ENCODE measurements at regions not wholly inside any gene's neighbourhood (a gene's known extent, or its start where the extent isn't known, plus 50 kb on each side); places are given as distances from the start of the nearest gene placed in this dataset.
"Not testable (repeated sequence)": the region's sequence is repeated elsewhere in the genome, so short reads cannot be mapped to it uniquely, and the experiment has no call there.

DNA sequence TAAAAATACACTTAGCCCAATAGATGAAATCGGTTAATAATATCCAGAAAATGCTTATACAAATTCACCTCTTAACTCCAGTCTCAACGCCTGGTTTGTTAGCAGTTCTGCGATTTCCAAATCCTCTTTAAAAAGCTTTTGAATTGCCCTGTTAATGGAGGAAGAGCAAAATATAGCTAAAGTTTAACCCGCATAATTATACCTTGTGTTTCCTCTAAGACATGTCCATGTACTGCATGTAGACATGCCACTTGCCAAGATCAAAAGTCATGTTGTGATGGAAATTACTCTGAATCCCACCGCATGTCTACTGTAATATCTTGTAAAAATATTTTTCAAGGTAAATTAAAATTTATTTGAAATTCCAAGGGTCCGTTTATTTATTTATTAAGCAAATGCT lies 291.2 kb upstream of the LRP1B start:
- no peak overlapping the region for H3K23ac ChIP-seq (ENCODE audit: low read length)
- H3K18ac ChIP-seq (ENCODE audit: low read length) = no peak overlapping the region
- no peak overlapping the region for H2BK12ac ChIP-seq (ENCODE audit: low read length)
- no peak overlapping the region for H3K14ac ChIP-seq (ENCODE audit: low read length)
- H3K27ac ChIP-seq (ENCODE audit: low read depth, low read length) = no peak overlapping the region
- H3K36me3 ChIP-seq (ENCODE audit: control insufficient read depth in 1 of 2, insufficient read depth in 2 of 2, low read length in 2 of 2) = no peaks in the 10 kb centered on the region
- H3K9me3 ChIP-seq (ENCODE audit: insufficient read depth, low read depth, low read length) = no peaks in the 10 kb centered on the region
- no CpG with 5 or more reads among the region's 6 CpGs for WGBS (ENCODE audit: extremely low coverage, insufficient coverage, insufficient read length)
- H3K27me3 ChIP-seq (ENCODE audit: insufficient read depth, low read length) = no peaks in the 10 kb centered on the region
- H2AK5ac ChIP-seq (ENCODE audit: low read length) = no peak overlapping the region
- DNase-seq = no peak
- H3K4me3 ChIP-seq (ENCODE audit: low read depth, low read length) = no peak overlapping the region
- no peaks in the 10 kb centered on the region for H3K79me2 ChIP-seq (ENCODE audit: control insufficient read depth, insufficient read depth, low read length, poor library complexity)
- no peaks in the 10 kb centered on the region for H3K79me1 ChIP-seq (ENCODE audit: low read length)
- no peak overlapping the region for H3K4ac ChIP-seq (ENCODE audit: low read depth, low read length)
- no peak overlapping the region for H4K8ac ChIP-seq (ENCODE audit: low read depth, low read length)
- H2BK120ac ChIP-seq (ENCODE audit: insufficient read depth, low read length, poor library complexity) = no peak overlapping the region
- H4K12ac ChIP-seq (ENCODE audit: low read depth, low read length) = no peak overlapping the region
- H3K4me1 ChIP-seq (ENCODE audit: control insufficient read depth in 1 of 2, insufficient read depth in 2 of 2, low read length in 2 of 2) = no peaks in the 10 kb centered on the region
- H2BK5ac ChIP-seq (ENCODE audit: low read depth, low read length, poor library complexity) = no peak overlapping the region
- H3K4me2 ChIP-seq (ENCODE audit: low read length) = no peak overlapping the region
- H4K91ac ChIP-seq (ENCODE audit: low read depth, low read length) = no peak overlapping the region
- no peak overlapping the region for H3K9ac ChIP-seq (ENCODE audit: low read length)
- no peak overlapping the region for H2AFZ ChIP-seq (ENCODE audit: insufficient read depth, low read length, poor library complexity)

DNA sequence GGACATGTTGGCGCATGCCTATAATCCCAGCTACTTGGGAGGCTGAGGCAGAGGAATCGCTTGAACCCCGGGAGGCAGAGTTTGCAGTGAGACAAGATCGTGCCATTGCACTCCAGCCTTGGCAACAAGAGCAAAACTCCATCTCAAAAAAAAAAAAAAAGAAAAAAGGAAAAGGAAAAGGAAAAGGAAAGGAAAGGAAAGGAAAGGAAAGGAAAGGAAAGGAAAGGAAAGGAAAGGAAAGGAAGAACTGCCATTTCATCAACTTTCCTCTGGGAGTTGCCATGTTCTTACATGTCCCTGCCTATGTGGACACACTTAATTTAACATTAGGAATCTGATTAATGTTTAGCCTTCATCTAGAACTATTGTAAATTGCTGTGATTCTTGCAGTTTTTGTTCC lies 287.9 kb upstream of the LRP1B start:
- H3K4me1 ChIP-seq (ENCODE audit: control insufficient read depth in 1 of 2, insufficient read depth in 2 of 2, low read length in 2 of 2); H4K12ac ChIP-seq (ENCODE audit: low read depth, low read length); H3K36me3 ChIP-seq (ENCODE audit: control insufficient read depth in 1 of 2, insufficient read depth in 2 of 2, low read length in 2 of 2); H3K9ac ChIP-seq (ENCODE audit: low read length); H2AK5ac ChIP-seq (ENCODE audit: low read length); H3K4ac ChIP-seq (ENCODE audit: low read depth, low read length); H3K14ac ChIP-seq (ENCODE audit: low read length); H2BK12ac ChIP-seq (ENCODE audit: low read length); H3K23ac ChIP-seq (ENCODE audit: low read length); H2AFZ ChIP-seq (ENCODE audit: insufficient read depth, low read length, poor library complexity); H3K4me2 ChIP-seq (ENCODE audit: low read length); DNase-seq; H3K79me2 ChIP-seq (ENCODE audit: control insufficient read depth, insufficient read depth, low read length, poor library complexity); H3K79me1 ChIP-seq (ENCODE audit: low read length); H3K4me3 ChIP-seq (ENCODE audit: low read depth, low read length); H4K91ac ChIP-seq (ENCODE audit: low read depth, low read length); H4K8ac ChIP-seq (ENCODE audit: low read depth, low read length); H3K27me3 ChIP-seq (ENCODE audit: insufficient read depth, low read length); H2BK5ac ChIP-seq (ENCODE audit: low read depth, low read length, poor library complexity); H3K27ac ChIP-seq (ENCODE audit: low read depth, low read length); H2BK120ac ChIP-seq (ENCODE audit: insufficient read depth, low read length, poor library complexity); H3K18ac ChIP-seq (ENCODE audit: low read length); H3K9me3 ChIP-seq (ENCODE audit: insufficient read depth, low read depth, low read length): not testable (repeated sequence)
- no CpG with 5 or more reads among the region's 4 CpGs for WGBS (ENCODE audit: extremely low coverage, insufficient coverage, insufficient read length)

DNA sequence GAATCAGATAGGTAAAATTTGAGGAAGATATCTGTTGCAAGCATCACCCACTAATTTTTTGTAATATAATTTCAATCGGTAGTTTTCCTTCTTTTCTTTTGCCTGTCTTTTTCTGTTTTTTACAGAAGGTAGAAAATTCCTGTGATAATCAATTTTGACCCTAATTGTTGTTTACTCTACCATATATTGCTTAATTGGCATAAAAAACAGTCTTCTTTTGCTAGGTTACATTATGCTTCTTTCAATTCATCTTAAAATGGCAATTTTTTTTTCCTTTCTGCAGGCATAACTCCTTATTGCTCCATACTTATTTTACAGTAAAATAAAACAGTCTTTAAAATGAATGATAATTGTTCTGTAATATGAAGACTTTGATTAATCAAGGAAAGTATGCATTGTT lies 286.2 kb upstream of the LRP1B start:
- H3K4me2 ChIP-seq (ENCODE audit: low read length) = no peak overlapping the region
- H4K12ac ChIP-seq (ENCODE audit: low read depth, low read length) = no peak overlapping the region
- no peak overlapping the region for H2BK5ac ChIP-seq (ENCODE audit: low read depth, low read length, poor library complexity)
- no peaks in the 10 kb centered on the region for H3K36me3 ChIP-seq (ENCODE audit: control insufficient read depth in 1 of 2, insufficient read depth in 2 of 2, low read length in 2 of 2)
- no peak overlapping the region for H3K18ac ChIP-seq (ENCODE audit: low read length)
- no peak overlapping the region for H2BK12ac ChIP-seq (ENCODE audit: low read length)
- no peak overlapping the region for H3K4ac ChIP-seq (ENCODE audit: low read depth, low read length)
- no peaks in the 10 kb centered on the region for H3K79me1 ChIP-seq (ENCODE audit: low read length)
- DNase-seq = no peak
- H4K91ac ChIP-seq (ENCODE audit: low read depth, low read length) = no peak overlapping the region
- no peak overlapping the region for H3K4me3 ChIP-seq (ENCODE audit: low read depth, low read length)
- no CpG with 5 or more reads among the region's 1 CpG for WGBS (ENCODE audit: extremely low coverage, insufficient coverage, insufficient read length)
- H3K4me1 ChIP-seq (ENCODE audit: control insufficient read depth in 1 of 2, insufficient read depth in 2 of 2, low read length in 2 of 2) = peaks cover 0 to 3% of the 10 kb centered on the region in 2 experiments
- no peak overlapping the region for H2BK120ac ChIP-seq (ENCODE audit: insufficient read depth, low read length, poor library complexity)
- no peak overlapping the region for H2AK5ac ChIP-seq (ENCODE audit: low read length)
- no peak overlapping the region for H3K14ac ChIP-seq (ENCODE audit: low read length)
- no peak overlapping the region for H3K23ac ChIP-seq (ENCODE audit: low read length)
- no peak overlapping the region for H2AFZ ChIP-seq (ENCODE audit: insufficient read depth, low read length, poor library complexity)
- H3K9ac ChIP-seq (ENCODE audit: low read length) = no peak overlapping the region
- H3K27me3 ChIP-seq (ENCODE audit: insufficient read depth, low read length) = no peaks in the 10 kb centered on the region
- no peaks in the 10 kb centered on the region for H3K79me2 ChIP-seq (ENCODE audit: control insufficient read depth, insufficient read depth, low read length, poor library complexity)
- H3K27ac ChIP-seq (ENCODE audit: low read depth, low read length) = no peak overlapping the region
- no peak overlapping the region for H4K8ac ChIP-seq (ENCODE audit: low read depth, low read length)
- H3K9me3 ChIP-seq (ENCODE audit: insufficient read depth, low read depth, low read length) = no peaks in the 10 kb centered on the region

GRCh38 chr2:142415461-142415860 lies 284.6 kb upstream of the LRP1B start:
- H4K91ac ChIP-seq (ENCODE audit: low read depth, low read length) = no peak overlapping the region
- H4K12ac ChIP-seq (ENCODE audit: low read depth, low read length) = no peak overlapping the region
- no peak overlapping the region for H4K8ac ChIP-seq (ENCODE audit: low read depth, low read length)
- no peaks in the 10 kb centered on the region for H3K79me1 ChIP-seq (ENCODE audit: low read length)
- H3K23ac ChIP-seq (ENCODE audit: low read length) = no peak overlapping the region
- no peak overlapping the region for H3K4me3 ChIP-seq (ENCODE audit: low read depth, low read length)
- H3K9me3 ChIP-seq (ENCODE audit: insufficient read depth, low read depth, low read length) = no peaks in the 10 kb centered on the region
- peaks cover 0 to 3% of the 10 kb centered on the region in 2 experiments for H3K4me1 ChIP-seq (ENCODE audit: control insufficient read depth in 1 of 2, insufficient read depth in 2 of 2, low read length in 2 of 2)
- no peak overlapping the region for H3K18ac ChIP-seq (ENCODE audit: low read length)
- H2AFZ ChIP-seq (ENCODE audit: insufficient read depth, low read length, poor library complexity) = no peak overlapping the region
- H3K36me3 ChIP-seq (ENCODE audit: control insufficient read depth in 1 of 2, insufficient read depth in 2 of 2, low read length in 2 of 2) = no peaks in the 10 kb centered on the region
- no peak for DNase-seq
- no peak overlapping the region for H2AK5ac ChIP-seq (ENCODE audit: low read length)
- H3K27ac ChIP-seq (ENCODE audit: low read depth, low read length) = no peak overlapping the region
- no peak overlapping the region for H2BK12ac ChIP-seq (ENCODE audit: low read length)
- no peak overlapping the region for H2BK5ac ChIP-seq (ENCODE audit: low read depth, low read length, poor library complexity)
- no peak overlapping the region for H3K14ac ChIP-seq (ENCODE audit: low read length)
- H3K27me3 ChIP-seq (ENCODE audit: insufficient read depth, low read length) = no peaks in the 10 kb centered on the region
- no peak overlapping the region for H3K9ac ChIP-seq (ENCODE audit: low read length)
- no peak overlapping the region for H3K4ac ChIP-seq (ENCODE audit: low read depth, low read length)
- no peaks in the 10 kb centered on the region for H3K79me2 ChIP-seq (ENCODE audit: control insufficient read depth, insufficient read depth, low read length, poor library complexity)
- H3K4me2 ChIP-seq (ENCODE audit: low read length) = no peak overlapping the region
- no peak overlapping the region for H2BK120ac ChIP-seq (ENCODE audit: insufficient read depth, low read length, poor library complexity)
- no CpG with 5 or more reads among the region's 3 CpGs for WGBS (ENCODE audit: extremely low coverage, insufficient coverage, insufficient read length)

Data from trophoblast cell (in vitro differentiated cells and primary cell).